ENCODE measurements at regions not wholly inside any gene's neighbourhood (a gene's known extent, or its start where the extent isn't known, plus 50 kb on each side); places are given as distances from the start of the nearest gene placed in this dataset.

- TF ChIP-seq TAF1 (IDR thresholded peaks at IDR 0.05; ENCODE audit: borderline replicate concordance, low read depth, low read length): no peak
- TF ChIP-seq POLR2A (IDR thresholded peaks at IDR 0.05; ENCODE audit: low read depth, low read length): no peak
- no peak for TF ChIP-seq POLR2AphosphoS5 (IDR thresholded peaks at IDR 0.05; ENCODE audit: low read depth, low read length)
Measured at GRCh38 chr1:230537456-230537855, 104.8 kb upstream of the COG2 start.
